CD4-positive, alpha-beta T cell treated with Interleukin-6 for 4 hours (primary cell): ENCODE measurements at regions not wholly inside any gene's neighbourhood (a gene's known extent, or its start where the extent isn't known, plus 50 kb on each side); places are given as distances from the start of the nearest gene placed in this dataset.

Experiments used
- DNase-seq: peaks from one replicate; pipeline ENCODE4 v3.0.0-alpha.2; 2020; ENCODE audit warnings: mixed read lengths

DNA sequence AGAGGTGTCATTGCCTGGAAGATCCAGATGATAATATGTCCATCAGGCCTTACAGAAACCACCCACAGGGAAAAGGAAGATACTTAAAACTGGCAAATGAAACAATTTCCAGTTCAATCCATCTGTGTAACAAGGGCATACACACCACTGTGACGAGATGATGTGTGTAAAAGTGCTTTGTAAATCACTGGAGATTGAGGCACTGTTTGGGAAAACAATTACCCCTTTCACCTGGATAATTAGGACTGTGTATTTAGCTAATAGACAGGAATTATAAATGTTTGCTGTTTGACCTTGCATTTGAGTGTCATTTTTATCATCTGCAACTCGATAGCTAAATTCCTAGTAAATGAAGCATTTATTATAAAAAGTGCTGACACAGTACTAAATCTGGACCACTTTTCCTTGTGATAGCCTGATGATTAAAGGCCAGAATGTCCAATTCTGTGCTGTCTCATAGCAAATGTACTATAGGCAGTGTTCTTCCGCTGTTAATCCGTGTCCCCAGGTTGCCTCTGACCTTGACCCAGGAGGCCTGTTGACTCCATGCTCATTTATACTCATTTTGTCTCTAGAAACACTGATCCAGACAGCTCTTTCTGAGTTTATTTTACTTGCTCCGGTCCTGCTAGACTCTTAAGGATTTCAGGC, 105.8 kb downstream of the LACC1 start:
- no peak for DNase-seq

DNA sequence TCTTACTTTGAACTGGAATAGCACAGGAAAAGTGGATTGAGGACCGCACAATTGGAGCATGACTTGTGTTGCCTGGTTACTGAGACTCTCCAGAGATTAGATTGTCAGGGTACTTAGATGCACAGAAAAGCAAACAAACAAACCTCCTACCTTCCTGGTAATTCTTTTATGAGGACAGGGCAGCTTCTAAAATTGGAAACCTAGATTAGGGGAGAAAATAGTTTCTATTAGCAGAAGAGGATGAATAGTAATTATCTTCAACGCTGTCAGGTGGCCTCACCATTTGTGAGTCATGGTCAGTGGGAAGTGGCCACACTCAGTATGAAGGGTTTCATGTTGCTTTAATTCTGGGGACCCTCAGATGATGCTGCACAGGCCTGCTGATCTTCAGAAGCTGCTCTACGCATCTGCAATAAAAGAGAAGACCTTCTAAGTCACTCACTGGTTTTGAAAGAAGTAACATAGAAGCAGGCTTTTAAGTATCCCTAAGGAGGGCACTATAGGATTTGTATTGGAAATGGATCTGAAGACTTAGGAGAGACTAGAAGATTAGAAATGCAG, 106.8 kb downstream of the LACC1 start:
- DNase-seq, result no peak

- no peak for DNase-seq
Observed at GRCh38 chr13:43988302-43988701, 108.6 kb downstream of the LACC1 start.

GRCh38 chr13:43990021-43990420, 110.3 kb downstream of the LACC1 start:
- no peak for DNase-seq

DNA sequence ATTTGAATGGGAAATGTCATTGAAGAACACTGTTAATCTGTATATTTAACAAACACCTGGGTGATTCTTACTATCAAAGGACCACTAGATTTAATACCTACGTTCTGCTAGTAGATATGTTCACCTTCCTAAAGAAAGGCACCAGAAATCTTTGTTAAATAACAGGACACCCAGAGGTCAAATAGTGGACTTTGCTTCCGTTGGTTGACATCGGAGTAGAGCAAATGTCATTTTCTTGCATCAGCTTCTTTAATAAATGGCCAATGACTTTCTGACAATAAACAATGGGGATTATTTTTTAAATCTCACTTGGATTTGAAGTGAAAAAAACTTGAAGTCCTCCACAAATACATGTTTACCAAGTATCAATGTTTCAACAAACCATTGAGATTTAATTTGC, 111.1 kb downstream of the LACC1 start:
- DNase-seq, result no peak

DNA sequence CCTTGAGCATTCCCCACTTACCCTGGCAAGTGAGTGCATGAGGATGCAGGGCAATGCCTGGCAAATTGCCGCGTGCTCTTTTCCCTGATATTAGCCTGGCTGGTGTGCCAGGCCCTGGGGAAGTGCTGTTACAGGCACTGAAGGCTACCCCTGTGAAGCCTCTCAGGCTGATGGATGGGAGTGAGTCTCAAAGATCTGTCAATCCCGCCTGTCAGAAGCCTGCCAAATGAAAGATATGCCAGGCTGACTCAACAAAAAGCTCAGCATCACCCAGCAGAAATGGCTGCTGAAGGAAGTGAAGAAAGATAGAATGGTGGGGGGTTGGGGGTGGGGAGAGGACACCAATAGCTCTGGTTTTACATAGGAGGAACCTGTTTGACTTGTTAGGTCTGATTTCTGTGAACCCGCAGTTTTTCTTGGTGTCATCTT, 112.1 kb downstream of the LACC1 start:
- DNase-seq, result no peak

GRCh38 chr13:43992211-43992610, 112.5 kb downstream of the LACC1 start:
- DNase-seq, result no peak

GRCh38 chr13:43994999-43995859, 115.5 kb downstream of the LACC1 start:
- no peak for DNase-seq

DNA sequence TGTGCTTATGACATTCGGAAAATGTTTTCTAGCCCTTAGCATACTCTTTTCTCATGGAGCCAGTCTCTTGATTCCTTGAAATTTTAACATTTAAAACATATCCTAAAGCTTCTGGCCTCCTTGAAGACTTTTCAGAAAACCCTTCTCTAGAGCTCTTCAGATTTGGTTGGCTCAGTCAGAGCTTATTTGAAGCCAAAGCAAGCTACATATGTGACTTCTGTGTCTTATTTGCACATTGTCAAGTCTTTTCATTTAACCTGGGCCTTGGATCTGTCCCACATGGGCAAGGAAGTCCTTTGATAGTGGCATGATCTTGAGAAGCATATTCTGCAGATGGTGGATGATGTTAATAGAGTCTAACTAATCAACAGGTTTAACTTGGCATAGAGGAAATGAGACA, 116.5 kb downstream of the LACC1 start:
- no peak for DNase-seq

DNA sequence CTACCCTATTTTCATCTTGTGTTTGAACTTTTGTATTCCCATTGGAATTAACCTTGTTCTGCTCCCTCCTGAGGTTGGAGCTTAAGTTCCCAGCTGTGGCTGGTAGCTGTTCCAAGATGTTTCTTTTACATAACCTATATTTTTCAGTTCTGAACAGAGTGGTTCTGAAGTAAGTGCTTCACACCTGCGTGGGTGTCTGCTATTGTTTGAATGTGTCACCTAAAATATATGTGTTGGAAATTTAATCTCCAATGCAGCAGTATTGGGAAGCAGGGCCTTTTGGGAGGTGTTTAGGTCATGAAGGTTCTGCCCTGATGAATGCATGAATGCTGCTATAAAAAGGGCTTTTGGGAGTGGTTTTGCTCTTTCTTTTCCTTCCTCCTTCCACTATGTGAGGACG, 123.8 kb downstream of the LACC1 start:
- DNase-seq, result no peak

DNA sequence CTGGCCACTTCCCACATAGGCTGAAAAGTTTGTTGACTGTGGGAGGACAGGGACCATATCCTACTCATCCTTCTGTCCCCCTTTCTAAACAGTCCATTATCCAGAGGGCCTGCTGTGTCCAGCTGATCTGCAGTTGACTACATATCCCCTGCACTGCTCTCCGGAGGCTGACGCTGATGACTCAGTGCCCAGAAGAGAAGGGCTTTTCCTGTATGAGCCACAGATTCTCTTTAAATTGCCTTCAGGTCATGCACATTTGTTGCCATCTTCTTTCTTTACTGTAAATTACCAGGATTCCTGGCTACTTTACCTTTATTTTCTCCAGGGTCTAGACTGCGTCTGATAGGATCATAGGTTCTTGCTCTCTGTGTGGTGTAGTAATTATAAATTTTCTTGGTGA, 125.2 kb downstream of the LACC1 start:
- no peak for DNase-seq

GRCh38 chr13:44007451-44007850, 127.7 kb downstream of the LACC1 start:
- no peak for DNase-seq

GRCh38 chr13:44011036-44011435, 131.3 kb downstream of the LACC1 start:
- no peak for DNase-seq

- no peak for DNase-seq
Observed at GRCh38 chr13:44012910-44013757, 133.4 kb downstream of the LACC1 start.

- no peak for DNase-seq
Observed at GRCh38 chr13:44013758-44014291, 134.1 kb downstream of the LACC1 start.

GRCh38 chr13:44014501-44014900, 134.8 kb downstream of the LACC1 start:
- no peak for DNase-seq

DNA sequence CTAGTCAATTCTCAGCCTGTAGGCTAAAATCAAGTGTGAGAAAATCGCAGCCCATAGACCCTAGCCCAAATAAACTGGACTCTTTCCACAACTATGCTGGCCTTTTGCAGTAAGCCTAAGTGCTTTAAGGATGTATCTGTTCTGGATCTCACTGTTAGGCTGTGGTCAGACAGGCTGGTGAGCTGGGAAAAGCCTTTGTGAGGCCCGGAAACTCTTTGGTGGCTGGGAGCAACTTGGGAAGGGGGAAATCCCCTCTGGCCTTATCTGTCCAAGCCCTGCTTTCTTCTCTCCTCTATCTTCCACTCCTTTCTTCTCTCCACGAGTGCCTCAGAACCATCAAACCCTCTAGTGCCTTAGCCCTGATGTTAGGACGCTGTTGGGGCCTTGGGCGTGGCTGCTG, 135.4 kb downstream of the LACC1 start:
- DNase-seq, result no peak

DNA sequence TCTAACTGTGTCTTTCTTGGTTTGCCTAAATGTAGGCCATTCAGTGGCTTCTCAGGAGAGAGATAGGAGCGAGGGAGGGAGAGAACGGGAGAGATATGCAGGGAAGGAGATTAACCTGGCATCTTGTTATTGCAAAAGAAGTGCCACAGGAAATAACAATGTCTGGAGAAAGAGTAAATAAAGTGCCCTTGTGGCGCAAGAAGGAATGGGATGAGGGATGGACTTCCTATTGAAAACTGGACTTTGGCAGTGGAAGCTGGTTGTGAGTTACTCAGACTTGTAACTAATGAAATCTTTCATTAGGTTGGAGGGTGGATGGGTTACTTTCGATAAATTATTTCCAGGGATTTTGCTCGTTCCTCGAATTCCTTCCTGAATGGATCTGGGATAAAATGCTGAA, 136.1 kb downstream of the LACC1 start:
- DNase-seq, result no peak

DNA sequence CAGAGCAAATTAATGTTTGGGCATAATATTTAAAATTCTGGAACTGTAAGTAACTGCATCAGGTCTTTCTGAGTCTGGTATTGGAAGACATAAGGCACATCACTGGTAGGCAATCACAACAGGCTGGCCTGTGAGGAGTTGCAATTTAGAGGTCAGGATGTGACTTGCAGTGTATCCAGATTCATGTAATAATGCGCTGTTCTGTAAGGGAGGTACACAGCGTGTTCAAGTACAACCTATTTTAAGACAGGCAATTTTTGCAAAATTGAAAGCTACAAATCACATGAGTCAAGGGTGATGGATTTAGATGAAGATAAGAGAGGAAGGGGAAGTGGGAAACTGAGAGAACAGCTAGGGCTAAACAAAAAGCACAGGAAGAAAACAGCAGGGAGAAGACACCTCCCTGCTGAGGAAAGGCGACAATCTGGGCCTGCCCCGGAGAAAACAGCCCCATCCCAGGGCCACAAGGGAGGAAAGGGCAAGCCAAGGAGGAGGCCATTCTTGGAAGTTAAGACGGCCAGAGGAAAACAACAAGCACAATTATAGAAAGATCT, 138.1 kb downstream of the LACC1 start:
- no peak for DNase-seq

GRCh38 chr13:44019651-44020050, 139.9 kb downstream of the LACC1 start:
- DNase-seq, result no peak

GRCh38 chr13:44021422-44021821, 141.7 kb downstream of the LACC1 start:
- no peak for DNase-seq

DNA sequence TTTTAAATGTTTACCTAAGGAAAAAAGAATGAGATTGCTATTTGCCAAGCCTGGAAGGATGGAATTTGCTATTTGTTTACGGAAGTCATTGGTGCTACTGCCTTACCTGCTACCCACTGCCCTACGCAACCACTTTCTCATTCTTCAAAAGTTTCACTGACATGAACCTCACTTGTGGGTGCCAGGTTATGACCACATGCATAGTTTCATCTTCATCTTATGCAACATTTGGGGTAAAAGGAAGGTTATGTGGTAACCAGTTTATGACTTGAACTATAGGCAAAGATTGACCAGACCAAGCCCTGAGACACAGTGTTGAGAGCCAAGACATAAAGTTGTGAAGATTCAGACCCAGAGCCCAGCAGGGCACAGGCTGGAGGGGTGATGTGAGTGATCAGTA, 142.5 kb downstream of the LACC1 start:
- no peak for DNase-seq
